ENCODE measurements at regions not wholly inside any gene's neighbourhood (a gene's known extent, or its start where the extent isn't known, plus 50 kb on each side); places are given as distances from the start of the nearest gene placed in this dataset.

GRCh38 chr11:123253911-123254310, 58.9 kb upstream of the CLMP start:
- 58 to 70% (median 59%) methylated on average over 3 of the region's 3 CpGs for WGBS, 4 donors
- no peak for DNase-seq
- no peak overlapping the region for H3K4me3 ChIP-seq
- no peaks in the 10 kb centered on the region for H3K4me1 ChIP-seq (replicated peaks in 1 of 2)
- no peak overlapping the region for H3K27ac ChIP-seq
- TF ChIP-seq CTCF (IDR thresholded peaks at IDR 0.05) (no peak), POLR2A (IDR thresholded peaks at IDR 0.05) (no peak)
- H3K27me3 ChIP-seq, result no peaks in the 10 kb centered on the region
- intact Hi-C loops (cut with DNase I), result loop anchor here in 1 of 2 donors (5.0 kb wide), 1 partner anchor 152 kb away; no protein-coding TSS in a partner anchor
- no peaks in the 10 kb centered on the region for H3K9me3 ChIP-seq (replicated peaks in 1 of 3)
- H3K36me3 ChIP-seq (replicated peaks in 1 of 2), result no peaks in the 10 kb centered on the region

- Histone ChIP-seq H3K9me3 (replicated peaks in 1 of 3) (no peaks in the 10 kb centered on the region), H3K36me3 (replicated peaks in 1 of 2) (no peaks in the 10 kb centered on the region), H3K27me3 (no peaks in the 10 kb centered on the region), H3K27ac (no peak overlapping the region), H3K4me1 (replicated peaks in 1 of 2) (no peaks in the 10 kb centered on the region), H3K4me3 (no peak overlapping the region)
- TF ChIP-seq POLR2A (IDR thresholded peaks at IDR 0.05) (no peak), CTCF (IDR thresholded peaks at IDR 0.05) (no peak)
- intact Hi-C loops (cut with DNase I), result loop anchor here in 1 of 2 donors (5.0 kb wide), 1 partner anchor 151 kb away; no protein-coding TSS in a partner anchor
- no peak for DNase-seq
- 87 to 94% (median 91%) methylated on average over 8 of the region's 8 CpGs for WGBS, 4 donors
Measured at GRCh38 chr11:123253223-123253622, 58.2 kb upstream of the CLMP start.

- peak; percentile 67 to 85 (median 79) for DNase-seq
- no peak for TF ChIP-seq POLR2A (IDR thresholded peaks at IDR 0.05)
- no peak for TF ChIP-seq CTCF (IDR thresholded peaks at IDR 0.05)
- Histone ChIP-seq H3K27me3 (no peaks in the 10 kb centered on the region), H3K9me3 (replicated peaks in 1 of 3) (no peaks in the 10 kb centered on the region), H3K36me3 (replicated peaks in 1 of 2) (no peaks in the 10 kb centered on the region), H3K27ac (peak overlapping the region in 1 of 5 donors; percentile 61), H3K4me3 (no peak overlapping the region), H3K4me1 (replicated peaks in 1 of 2) (peaks cover 0 to 7% of the 10 kb centered on the region in 2 donors)
- 49 to 57% (median 53%) methylated on average over 7 of the region's 7 CpGs for WGBS, 4 donors
- intact Hi-C loops (cut with DNase I), result loop anchor here in 1 of 2 donors (5.0 kb wide), 1 partner anchor 150 kb away; no protein-coding TSS in a partner anchor
Measured at GRCh38 chr11:123251657-123252344, 56.8 kb upstream of the CLMP start.

GRCh38 chr11:123250892-123251656, 56.0 kb upstream of the CLMP start:
- H3K4me1 ChIP-seq (replicated peaks in 1 of 2), result peaks cover 0 to 7% of the 10 kb centered on the region in 2 donors
- intact Hi-C loops (cut with DNase I), result loop anchor here in 1 of 2 donors (5.0 kb wide), 1 partner anchor 149 kb away; no protein-coding TSS in a partner anchor
- no peaks in the 10 kb centered on the region for H3K27me3 ChIP-seq
- DNase-seq, result no peak
- WGBS, 4 donors, result 82 to 90% (median 88%) methylated on average over 11 of the region's 11 CpGs
- H3K4me3 ChIP-seq, result no peak overlapping the region
- H3K36me3 ChIP-seq (replicated peaks in 1 of 2), result no peaks in the 10 kb centered on the region
- TF ChIP-seq CTCF (IDR thresholded peaks at IDR 0.05) (no peak), POLR2A (IDR thresholded peaks at IDR 0.05) (no peak)
- no peaks in the 10 kb centered on the region for H3K9me3 ChIP-seq (replicated peaks in 1 of 3)
- H3K27ac ChIP-seq, result peak overlapping the region in 1 of 5 donors; percentile 61

Data from adrenal gland (tissue), 9 donors.